ENCODE measurements at regions not wholly inside any gene's neighbourhood (a gene's known extent, or its start where the extent isn't known, plus 50 kb on each side); places are given as distances from the start of the nearest gene placed in this dataset.

DNA sequence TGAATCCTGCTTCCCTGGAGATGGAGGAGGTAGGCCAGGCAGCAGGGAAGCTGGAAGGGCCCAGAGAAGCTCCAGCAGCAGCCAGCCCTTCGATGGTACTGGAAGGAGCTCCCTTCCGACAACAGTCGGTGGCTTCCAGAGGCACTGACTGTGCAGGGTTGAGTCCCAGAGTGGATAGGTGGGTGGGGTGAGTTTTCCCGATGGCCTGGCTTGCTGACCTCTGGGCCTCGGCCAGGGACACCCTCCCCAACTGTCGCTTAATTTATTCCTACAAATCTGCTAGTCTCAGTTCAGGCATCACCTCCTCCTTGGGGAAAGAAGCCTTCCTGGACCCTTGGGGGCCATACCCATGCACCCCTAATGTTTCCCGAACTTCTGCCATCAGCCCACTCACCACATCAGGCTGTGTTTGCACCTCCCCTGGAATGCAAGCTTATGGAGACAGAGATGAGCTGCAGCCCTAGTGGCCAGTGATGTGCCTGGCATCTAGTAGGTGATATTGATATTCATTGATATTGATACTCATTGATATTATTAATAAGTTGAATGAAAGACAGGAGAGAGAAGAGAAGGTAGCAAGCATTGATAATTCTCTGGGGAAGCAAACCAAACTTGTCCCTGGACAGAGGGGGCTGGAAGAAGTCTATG, 104.6 kb upstream of the BOD1 start:
- DNase-seq: no peak

GRCh38 chr5:173721601-173722232, 105.3 kb upstream of the BOD1 start:
- no peak for DNase-seq

DNA sequence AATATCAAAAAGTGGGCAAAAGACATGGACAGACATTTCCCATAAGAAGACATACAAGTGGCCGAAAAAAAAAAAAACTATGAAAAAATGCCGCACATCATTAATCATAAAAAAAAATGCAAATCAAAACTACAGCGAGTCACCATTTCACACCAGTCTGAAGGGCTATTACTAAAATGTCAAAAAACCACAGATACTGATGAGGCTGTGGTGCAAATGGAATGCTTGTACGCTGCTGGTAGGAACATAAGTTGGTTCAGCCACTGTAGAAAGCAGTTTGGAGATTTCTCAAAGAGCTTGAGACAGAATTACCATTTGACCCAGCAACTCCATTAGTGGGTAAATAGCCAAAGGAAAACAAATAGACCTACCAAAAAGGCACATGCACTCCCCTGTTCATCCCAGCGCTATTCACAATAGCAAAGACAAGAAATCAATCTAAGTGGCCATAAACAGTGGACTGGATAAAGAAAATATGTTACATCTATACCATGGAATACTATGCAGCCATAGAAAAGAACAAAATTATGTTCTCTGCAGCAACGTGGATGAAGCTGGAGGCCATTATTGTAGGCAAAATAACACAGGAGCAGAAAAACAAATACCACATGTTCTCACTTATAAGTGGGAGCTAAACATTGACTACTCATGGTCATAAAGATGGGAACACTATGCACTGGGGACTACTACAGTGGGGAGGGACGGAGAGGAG, 110.6 kb upstream of the BOD1 start:
- DNase-seq: no peak

DNA sequence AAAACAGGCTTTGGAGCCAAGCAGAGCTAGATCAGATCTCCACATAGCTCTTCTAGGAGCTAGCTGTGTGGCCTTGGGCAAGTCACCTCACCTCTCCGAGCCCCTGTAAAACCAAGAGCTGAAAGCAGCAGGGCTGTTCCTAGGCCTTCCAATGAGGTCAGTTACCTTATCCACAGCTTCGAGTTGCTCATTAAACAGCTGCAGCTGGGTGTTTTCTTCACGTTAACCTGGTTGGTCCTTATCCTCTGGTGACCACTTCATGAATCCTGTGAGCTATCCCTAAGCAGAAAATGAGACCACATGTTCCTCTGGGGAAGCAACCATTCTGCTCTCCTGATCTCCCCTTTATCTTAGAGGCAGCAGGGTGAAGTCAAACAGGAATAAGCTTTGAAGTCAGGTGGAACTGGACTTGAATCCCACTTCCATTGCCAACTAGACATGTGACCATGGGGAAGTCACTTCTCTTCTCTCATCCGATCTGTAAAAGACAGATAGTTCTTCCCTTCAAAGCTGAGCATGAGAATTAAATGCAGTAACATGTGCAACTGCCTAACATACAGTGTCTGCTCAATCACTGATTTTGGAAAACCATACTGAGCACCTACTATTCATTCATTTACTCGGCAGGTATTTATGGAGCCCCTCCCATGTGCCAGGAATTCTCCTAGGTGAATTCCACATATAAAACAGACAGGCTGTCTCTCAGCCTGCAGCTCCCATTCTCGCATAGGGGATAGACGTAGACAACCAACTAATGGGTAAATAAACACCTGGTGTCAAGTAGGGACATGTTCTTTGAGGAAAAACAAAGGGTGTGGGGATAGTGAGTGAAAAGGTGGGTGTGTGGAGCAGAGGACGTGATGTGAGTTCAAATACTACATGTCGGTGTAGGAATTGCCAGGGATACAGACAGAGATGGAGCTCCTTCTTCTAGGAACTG, 111.7 kb upstream of the BOD1 start:
- no peak for DNase-seq

DNA sequence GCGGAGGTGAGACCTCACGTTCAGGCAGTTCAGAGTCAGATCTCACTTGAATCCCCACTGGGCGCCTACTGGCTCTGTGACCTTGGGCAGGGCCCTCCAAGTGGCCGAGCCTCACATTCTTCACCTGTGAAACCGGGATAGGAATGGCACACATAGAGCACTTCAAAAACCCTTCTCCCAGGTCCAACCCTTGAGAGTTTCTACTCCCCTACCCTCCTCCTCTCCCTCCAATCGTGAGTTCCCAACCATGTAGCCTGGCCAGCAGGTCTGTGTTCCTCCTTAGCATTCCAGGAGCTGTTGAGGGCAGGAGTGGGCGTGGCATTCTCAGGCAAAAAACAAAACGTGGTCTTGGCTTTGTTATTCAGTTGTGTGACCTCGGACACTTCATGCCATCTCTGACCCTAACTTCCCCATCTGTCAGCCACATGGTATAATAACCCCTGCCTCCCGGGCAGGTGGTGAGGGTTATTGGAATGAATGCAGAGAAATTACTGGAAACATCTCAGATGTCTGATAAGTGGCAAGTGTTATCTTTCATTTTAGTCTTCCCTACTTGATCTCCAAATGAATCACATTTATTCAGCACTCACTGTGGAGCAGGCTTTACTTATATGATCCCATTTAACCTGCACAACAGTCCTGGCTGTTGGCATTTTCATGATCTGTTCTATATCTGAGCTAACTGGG, 112.8 kb upstream of the BOD1 start:
- no peak for DNase-seq

DNA sequence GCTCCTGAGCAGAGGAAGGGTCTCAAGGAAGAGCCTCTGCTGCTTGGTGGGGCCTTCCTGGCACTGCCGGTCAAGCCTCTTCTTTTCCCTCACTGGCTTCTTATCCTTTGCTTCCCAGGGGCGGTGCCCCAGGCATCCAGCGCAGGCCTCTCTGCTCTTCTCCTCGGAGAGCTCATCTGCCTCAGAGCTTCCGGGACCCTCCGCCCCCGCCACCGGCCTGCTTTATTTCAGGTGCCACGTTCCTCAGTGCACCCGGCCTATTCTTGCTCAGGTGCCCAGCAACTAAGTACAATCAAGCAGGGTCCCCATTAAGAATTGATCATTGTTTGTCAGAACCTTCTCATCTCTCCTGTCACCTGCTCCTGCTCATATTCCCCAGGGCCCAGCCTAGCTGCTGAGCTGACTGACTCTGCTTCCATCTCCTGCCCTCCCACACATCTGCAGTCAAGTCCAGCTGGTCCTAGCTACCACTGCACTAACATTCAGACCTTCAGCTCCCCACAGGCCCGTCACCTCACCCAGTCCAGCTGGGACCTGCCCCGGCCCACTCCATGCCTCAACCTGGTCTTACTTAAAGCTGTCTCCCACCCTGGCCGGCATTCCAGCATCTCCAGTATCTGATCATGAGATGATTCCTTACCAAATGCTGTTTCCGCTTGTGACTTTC, 114.3 kb upstream of the BOD1 start:
- no peak for DNase-seq

DNA sequence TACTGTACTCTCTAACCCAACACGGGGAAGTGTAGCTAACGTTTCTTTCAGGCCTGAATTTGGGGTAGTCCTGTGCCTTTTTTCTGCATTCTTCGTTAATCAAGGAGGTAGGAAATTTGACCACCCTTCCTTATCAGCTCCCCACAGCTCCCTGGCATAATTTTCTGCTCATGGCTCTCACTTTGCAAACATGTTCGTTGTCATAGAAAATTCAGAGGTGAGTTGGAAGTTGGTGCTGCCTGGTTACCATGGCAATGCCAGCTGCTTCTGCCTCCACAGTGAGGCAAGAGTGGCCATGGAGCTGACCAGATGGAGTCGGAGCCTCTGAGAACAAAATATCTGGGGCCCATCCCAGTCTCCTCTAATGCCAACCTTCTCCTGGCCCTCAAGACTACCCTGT, 116.6 kb upstream of the BOD1 start:
- DNase-seq: peak; percentile 64

GRCh38 chr5:173733425-173733824, 117.0 kb upstream of the BOD1 start:
- peak; percentile 42 for DNase-seq

DNA sequence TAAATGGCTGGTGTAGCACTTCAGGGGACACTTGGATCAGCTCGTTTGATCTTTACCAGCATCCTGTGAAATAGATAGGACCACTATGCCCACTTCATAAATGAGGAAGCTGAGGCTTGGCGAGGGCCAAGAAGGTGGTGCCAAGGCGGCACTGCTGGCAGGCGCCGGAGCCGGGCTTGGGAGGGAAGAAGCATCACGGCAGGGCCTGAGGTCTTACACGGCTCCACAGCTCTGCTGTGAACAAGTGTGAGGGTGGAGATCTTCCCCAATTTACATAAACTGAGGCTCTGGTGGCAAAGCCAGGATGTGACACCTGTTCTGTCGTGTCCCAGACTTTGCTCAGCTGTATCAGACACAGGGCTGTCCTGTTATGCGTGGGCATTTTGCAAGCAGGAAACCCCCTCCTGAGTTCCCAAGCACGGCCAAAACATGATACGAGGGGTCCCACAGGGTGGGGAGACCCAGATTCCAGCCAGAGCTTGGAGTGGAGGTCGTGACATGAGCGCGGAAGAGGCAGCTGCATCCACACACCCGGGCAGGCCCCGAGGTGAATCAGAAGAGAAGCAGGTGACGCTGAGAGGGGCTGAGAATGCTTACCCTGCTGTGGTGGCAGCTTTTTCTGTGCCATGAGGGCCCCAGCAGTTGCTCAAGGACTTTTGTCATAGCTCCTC, 117.5 kb upstream of the BOD1 start:
- DNase-seq: peak; percentile 44

- DNase-seq: no peak
These were observed 118.3 kb upstream of the BOD1 start for GRCh38 chr5:173734716-173735115.

- DNase-seq: no peak
These were observed 118.7 kb upstream of the BOD1 start for GRCh38 chr5:173735184-173735583.

GRCh38 chr5:173735691-173736090, 119.2 kb upstream of the BOD1 start:
- DNase-seq: no peak

DNA sequence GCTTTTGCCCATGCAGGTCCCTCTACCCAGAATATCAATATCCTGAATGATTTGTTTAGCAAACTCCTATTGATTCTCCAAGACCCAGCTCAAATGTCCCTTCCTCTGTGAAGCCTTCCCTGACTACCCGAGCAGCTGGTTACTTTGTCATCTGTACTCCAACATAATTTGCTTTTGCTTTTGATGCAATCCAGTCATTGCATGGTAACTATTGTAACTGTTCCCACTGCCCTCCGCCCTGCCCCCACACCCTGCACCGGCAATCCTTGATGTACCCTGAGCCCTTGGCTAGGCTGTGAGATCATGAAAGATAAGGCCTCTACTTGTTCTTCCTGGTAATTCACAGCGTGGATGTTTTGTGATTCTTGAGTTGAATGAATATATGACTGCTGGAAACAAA, 119.9 kb upstream of the BOD1 start:
- DNase-seq: peak; percentile 35

- peak; percentile 69 for DNase-seq
These were observed 120.5 kb upstream of the BOD1 start for GRCh38 chr5:173736923-173737412.

DNA sequence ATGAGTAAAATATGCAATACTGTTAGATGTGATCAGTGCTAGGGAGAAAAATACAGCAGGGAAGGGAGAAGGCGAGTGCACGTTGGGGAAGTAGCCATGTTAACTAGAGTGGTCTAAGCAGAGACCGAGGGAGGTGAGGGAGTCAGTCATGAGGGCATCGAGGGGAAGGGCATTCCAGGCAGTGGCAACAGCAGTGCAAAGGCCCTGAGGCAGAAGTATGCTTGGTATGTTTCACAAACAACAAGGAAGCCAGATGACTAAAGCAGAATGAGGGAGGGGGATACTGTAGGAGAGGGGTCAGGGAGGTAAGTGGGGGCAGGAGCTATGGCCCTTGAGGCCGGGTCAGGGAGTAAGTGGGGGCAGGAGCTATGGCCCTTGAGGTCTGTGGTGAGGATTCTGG, 123.3 kb upstream of the BOD1 start:
- DNase-seq: no peak

DNA sequence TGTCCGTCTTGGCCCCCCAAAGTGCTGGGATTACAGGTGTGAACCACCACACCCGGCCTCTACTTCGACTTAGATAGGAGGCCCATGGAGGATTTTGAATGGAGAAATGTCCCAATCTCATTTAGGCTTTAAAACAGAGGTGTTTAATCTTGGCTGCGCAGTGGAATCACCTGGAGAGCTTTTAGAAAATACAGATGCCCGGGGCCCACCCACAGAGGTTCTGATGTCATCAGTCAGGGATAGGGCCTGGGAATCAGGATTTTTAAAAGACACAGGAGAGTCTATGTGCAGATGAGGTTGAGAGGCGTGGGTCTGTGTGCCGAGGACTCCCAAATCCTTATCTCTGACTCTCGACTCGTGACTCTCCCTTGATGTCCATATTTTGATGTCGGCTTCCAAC, 124.0 kb upstream of the BOD1 start:
- DNase-seq: no peak

GRCh38 chr5:173741087-173741486, 124.6 kb upstream of the BOD1 start:
- no peak for DNase-seq

- peak; percentile 37 for DNase-seq
These were observed 125.4 kb upstream of the BOD1 start for GRCh38 chr5:173741729-173742431.

- no peak for DNase-seq
These were observed 126.0 kb upstream of the BOD1 start for GRCh38 chr5:173742432-173742816.

DNA sequence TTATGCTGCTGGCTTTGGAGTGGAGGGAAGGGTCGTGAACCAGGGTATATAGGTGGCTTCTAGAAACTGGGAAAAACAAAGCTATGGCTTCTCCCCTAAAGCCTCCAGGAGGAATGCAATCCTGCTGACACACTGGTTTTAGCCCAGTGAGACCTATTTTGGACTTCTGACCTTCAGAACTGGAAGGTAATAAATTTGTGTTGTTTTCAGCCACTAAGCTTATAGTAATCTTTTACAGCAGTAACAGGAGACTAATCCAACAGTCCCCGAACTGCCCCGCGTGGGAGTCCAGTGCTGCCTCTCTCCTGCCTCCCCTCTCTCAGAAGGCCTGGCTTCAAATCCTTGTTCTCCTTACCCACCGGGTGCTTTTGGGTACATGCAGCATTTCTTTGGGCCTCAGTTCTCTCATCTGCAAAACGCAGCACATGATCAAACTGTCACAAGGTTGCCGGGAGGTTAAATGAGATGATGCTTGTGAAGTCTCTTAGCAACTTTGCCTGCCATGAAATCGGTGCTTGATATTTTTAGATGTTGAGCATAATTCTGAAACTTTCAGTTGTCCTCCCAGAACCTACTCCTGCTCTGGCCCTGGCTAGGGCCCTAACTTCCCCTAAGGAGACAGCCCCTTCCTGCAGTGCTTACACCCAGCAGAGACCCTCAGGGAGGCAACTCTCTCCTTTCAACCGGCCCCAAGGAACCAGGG, 127.3 kb upstream of the BOD1 start:
- DNase-seq: no peak
